ENCODE measurements at regions not wholly inside any gene's neighbourhood (a gene's known extent, or its start where the extent isn't known, plus 50 kb on each side); places are given as distances from the start of the nearest gene placed in this dataset.

- intact Hi-C loops (cut with micrococcal nuclease) (no loop called here), in situ Hi-C loops (cut with MboI) (no loop called here)
- BruUV-seq (replicated peaks): no TSS peak
- H2AFZ ChIP-seq (ENCODE audit: low read depth, low read length): no peak overlapping the region
- ChIA-PET CTCF (ENCODE audit: low intra/inter-chr PET ratio) (no interaction called here), POLR2A (interaction anchor here (1.0 kb wide), 1 partner anchor 28 kb away, joined by 4 read pairs; no protein-coding TSS in a partner anchor)
- no peaks in the 10 kb centered on the region for H3K36me3 ChIP-seq (ENCODE audit: control insufficient read depth, insufficient read depth, low read length)
- ATAC-seq (no peak), FAIRE-seq (no peak), DNase-seq (ENCODE audit: extremely low read depth in 1 of 4, low spot score in 3 of 4) (no peak)
- no peaks in the 10 kb centered on the region for H3K9me1 ChIP-seq (ENCODE audit: control insufficient read depth, insufficient read depth, low read length)
- H3K27me3 ChIP-seq (ENCODE audit: control insufficient read depth in 2 of 2, insufficient read depth in 2 of 2, low read length in 2 of 2): no peaks in the 10 kb centered on the region
- 48% methylated on average over 9 of the region's 10 CpGs for WGBS (ENCODE audit: insufficient coverage, low coverage, missing lambda C conversion rate)
- H3K4me1 ChIP-seq (replicated peaks in 1 of 2; ENCODE audit: control insufficient read depth in 2 of 2, insufficient read depth in 2 of 2, low read length in 2 of 2): no peaks in the 10 kb centered on the region
- TF ChIP-seq CBX8 (IDR thresholded peaks at IDR 0.05; ENCODE audit: borderline replicate concordance, extremely low read depth, low read depth, low read length, poor library complexity, severe bottlenecking): no peak
- peak; percentile 58; the same call in 1 of the 2 replicates for TF ChIP-seq SPI1 (IDR thresholded peaks at IDR 0.05; ENCODE audit: borderline replicate concordance, low read depth, low read length)
- H3K9ac ChIP-seq (ENCODE audit: insufficient read depth in 1 of 2, low read depth in 2 of 2, low read length in 2 of 2): no peak overlapping the region
- H3K4me2 ChIP-seq (ENCODE audit: insufficient read depth, low read length): no peak overlapping the region
- H3K9me3 ChIP-seq (replicated peaks; ENCODE audit: control insufficient read depth, insufficient read depth, low read depth, low read length): no peaks in the 10 kb centered on the region
- H4K20me1 ChIP-seq (replicated peaks; ENCODE audit: control insufficient read depth, insufficient read depth, low read length): no peaks in the 10 kb centered on the region
- no peaks in the 10 kb centered on the region for H3K79me2 ChIP-seq (ENCODE audit: control insufficient read depth, insufficient read depth, low read length)
- H3K4me3 ChIP-seq: no peak overlapping the region
- no peak overlapping the region for H3K27ac ChIP-seq (ENCODE audit: extremely low read depth, low read depth, low read length)
These were observed 179.8 kb downstream of the KATNIP start for GRCh38 chr16:27729516-27730304.

- Histone ChIP-seq H3K36me3 (ENCODE audit: control insufficient read depth, insufficient read depth, low read length) (no peaks in the 10 kb centered on the region), H4K20me1 (replicated peaks; ENCODE audit: control insufficient read depth, insufficient read depth, low read length) (no peaks in the 10 kb centered on the region), H3K79me2 (ENCODE audit: control insufficient read depth, insufficient read depth, low read length) (no peaks in the 10 kb centered on the region), H3K27me3 (ENCODE audit: control insufficient read depth in 2 of 2, insufficient read depth in 2 of 2, low read length in 2 of 2) (no peaks in the 10 kb centered on the region), H3K4me1 (replicated peaks in 1 of 2; ENCODE audit: control insufficient read depth in 2 of 2, insufficient read depth in 2 of 2, low read length in 2 of 2) (no peaks in the 10 kb centered on the region), H3K9me3 (replicated peaks; ENCODE audit: control insufficient read depth, insufficient read depth, low read depth, low read length) (no peaks in the 10 kb centered on the region), H3K9me1 (ENCODE audit: control insufficient read depth, insufficient read depth, low read length) (no peaks in the 10 kb centered on the region), H2AFZ (ENCODE audit: low read depth, low read length) (no peak overlapping the region), H3K4me3 (no peak overlapping the region), H3K27ac (ENCODE audit: extremely low read depth, low read depth, low read length) (no peak overlapping the region), H3K4me2 (ENCODE audit: insufficient read depth, low read length) (no peak overlapping the region), H3K9ac (ENCODE audit: insufficient read depth in 1 of 2, low read depth in 2 of 2, low read length in 2 of 2) (no peak overlapping the region)
- TF ChIP-seq C11orf30 (IDR thresholded peaks at IDR 0.05; ENCODE audit: low read depth) (0 out of 2 replicates have a peak, but pooled peaks have one; percentile 15), ZNF316 (IDR thresholded peaks at IDR 0.05) (peak; percentile 28; the same call in 1 of the 2 replicates), POLR2AphosphoS2 (IDR thresholded peaks at IDR 0.05; ENCODE audit: low read length) (no peak), MAFF (IDR thresholded peaks at IDR 0.05; ENCODE audit: low read length) (0 out of 2 replicates have a peak, but pooled peaks have one; percentile 7)
- WGBS (ENCODE audit: insufficient coverage, low coverage, missing lambda C conversion rate): 32% methylated on average over 6 of the region's 6 CpGs
- FAIRE-seq: no peak
- CTCF ChIA-PET (ENCODE audit: low intra/inter-chr PET ratio): no interaction called here
- in situ Hi-C loops (cut with MboI): no loop called here
- ATAC-seq: no peak
- no TSS peak for BruUV-seq (replicated peaks)
- intact Hi-C loops (cut with micrococcal nuclease): no loop called here
- POLR2A ChIA-PET: interaction anchor here (1.0 kb wide), 2 partner anchors 29 to 35 kb away, joined by 3 to 4 read pairs; no protein-coding TSS in a partner anchor
- no peak for DNase-seq (ENCODE audit: extremely low read depth in 1 of 4, low spot score in 3 of 4)
These were observed 180.8 kb downstream of the KATNIP start for GRCh38 chr16:27730661-27731210.
